GM12892 (cell line): ENCODE measurements at regions not wholly inside any gene's neighbourhood (a gene's known extent, or its start where the extent isn't known, plus 50 kb on each side); places are given as distances from the start of the nearest gene placed in this dataset.
"Not testable (repeated sequence)": the region's sequence is repeated elsewhere in the genome, so short reads cannot be mapped to it uniquely, and the experiment has no call there.

Experiments used
- POLR2A ChIP-seq: IDR thresholded peaks from 2 replicates; pipeline ENCODE4 v1.6.1; 2011; ENCODE audit warnings: low read depth, low read length, control low read depth
- POLR2AphosphoS5 ChIP-seq: IDR thresholded peaks from 2 replicates; pipeline ENCODE4 v1.6.1; 2011; ENCODE audit warnings: low read depth, low read length, control low read depth
- TAF1 ChIP-seq: IDR thresholded peaks from 2 replicates; pipeline ENCODE4 v1.6.1; 2011; ENCODE audit warnings: low read depth, mild to moderate bottlenecking, control low read depth, low read length, borderline replicate concordance

DNA sequence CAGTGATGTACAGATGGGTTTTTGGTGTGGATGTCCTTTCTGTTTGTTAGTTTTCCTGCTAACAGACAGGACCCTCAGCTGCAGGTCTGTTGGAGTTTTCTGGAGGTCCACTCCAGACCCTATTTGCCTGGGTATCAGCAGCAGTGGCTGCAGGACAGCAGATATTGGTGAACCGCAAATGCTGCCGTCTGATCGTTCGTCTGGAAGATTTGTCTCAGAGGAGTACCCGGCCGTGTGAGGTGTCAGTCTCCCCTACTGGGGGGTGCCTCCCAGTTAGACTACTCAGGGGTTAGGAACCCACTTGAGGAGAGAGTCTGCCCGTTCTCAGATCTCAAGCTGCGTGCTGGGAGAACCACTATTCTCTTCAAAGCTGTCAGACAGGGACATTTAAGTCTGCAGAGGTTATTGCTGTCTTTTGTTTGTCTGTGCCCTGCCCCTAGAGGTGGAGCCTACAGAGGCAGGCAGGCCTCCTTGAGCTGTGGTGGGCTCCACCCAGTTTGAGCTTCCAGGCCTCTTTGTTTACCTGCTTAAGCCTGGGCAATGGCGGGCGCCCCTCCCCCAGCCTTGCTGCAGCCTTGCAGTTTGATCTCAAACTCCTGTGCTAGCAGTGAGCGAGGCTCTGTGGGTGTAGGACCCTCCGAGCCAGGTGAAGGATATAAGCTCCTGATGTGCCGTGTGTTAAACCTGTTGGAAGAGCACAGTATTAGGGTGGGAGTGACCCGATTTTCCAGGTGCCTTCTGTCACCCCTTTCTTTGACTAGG is 66.3 kb upstream of the PAM start:
- not testable (repeated sequence) for TF ChIP-seq TAF1, POLR2A, POLR2AphosphoS5
